ENCODE measurements at regions not wholly inside any gene's neighbourhood (a gene's known extent, or its start where the extent isn't known, plus 50 kb on each side); places are given as distances from the start of the nearest gene placed in this dataset.
"Not testable (repeated sequence)": the region's sequence is repeated elsewhere in the genome, so short reads cannot be mapped to it uniquely, and the experiment has no call there.

DNA sequence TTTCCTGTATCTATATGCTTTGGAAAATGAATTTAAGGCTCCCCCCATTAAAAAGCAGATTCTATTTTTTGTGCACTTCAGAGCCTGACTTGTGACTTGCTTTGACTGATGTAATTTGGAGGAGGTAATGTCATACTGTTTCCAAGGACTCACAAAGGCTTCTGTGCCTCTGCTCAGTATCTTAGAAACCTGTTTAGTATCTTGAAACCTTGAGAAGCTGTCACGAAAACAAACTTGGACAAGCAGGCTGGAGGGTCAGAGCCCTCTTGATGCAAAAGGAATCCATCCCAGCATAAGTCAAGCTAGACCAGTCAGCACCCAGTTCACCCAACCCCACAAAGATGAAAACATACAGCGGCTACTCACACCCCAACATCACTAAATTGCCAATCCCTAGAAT lies 560.0 kb upstream of the PCDH7 start:
- DNase-seq, result no peak

DNA sequence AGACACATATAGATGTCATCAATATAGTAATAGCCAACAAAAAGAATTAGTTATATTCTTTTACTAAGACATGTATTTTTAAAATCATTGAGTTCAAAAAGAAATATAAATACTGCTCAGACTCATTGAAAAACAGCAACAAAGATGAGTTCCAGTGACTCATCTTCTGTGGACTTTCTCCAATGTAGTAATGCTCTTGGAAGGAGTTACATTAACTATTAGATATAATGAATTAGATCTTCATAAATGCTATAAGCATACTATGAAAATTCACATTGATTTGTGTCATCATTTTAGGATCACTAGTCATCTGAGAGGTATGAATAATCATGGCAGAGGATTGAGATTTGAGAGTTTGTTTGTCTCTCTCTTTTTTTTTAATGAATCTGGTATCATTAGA lies 547.8 kb upstream of the PCDH7 start:
- DNase-seq, result no peak

DNA sequence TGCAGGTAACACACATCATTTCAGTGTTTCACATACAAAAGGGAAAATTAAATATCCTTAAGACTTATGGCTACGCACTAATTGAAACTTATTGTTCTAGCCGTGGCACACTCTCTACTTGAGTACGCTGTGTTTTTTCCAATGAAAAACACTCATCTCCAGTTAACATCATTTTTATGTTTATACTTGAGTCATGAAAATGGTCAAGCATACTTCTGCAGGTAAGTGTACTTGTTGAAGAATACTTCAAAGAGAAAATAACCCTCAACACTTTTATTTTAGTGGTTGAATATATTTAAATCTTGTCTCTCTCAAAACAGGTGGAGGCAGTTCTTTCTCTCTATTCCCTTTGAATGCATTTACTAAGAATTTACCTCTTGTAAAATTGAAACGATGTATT lies 538.7 kb upstream of the PCDH7 start:
- DNase-seq, result no peak

DNA sequence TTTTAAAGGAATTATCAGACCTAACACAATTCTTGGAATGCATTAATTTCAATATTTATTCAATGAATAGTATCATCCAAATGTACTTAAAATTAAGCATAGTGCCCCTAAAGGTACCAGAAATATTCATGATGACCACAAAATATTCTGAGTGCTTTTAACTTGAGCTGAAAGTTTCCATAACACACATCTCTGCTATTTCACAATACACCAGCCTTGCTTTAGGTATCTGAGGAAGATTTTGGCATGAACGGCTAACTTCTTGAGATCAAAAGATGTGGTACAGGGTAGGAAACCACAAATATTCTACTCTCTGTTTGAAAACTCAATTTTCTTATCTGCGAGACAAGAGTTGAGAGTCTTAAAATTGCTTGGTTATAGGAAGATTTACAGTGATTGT lies 538.3 kb upstream of the PCDH7 start:
- DNase-seq, result no peak

DNA sequence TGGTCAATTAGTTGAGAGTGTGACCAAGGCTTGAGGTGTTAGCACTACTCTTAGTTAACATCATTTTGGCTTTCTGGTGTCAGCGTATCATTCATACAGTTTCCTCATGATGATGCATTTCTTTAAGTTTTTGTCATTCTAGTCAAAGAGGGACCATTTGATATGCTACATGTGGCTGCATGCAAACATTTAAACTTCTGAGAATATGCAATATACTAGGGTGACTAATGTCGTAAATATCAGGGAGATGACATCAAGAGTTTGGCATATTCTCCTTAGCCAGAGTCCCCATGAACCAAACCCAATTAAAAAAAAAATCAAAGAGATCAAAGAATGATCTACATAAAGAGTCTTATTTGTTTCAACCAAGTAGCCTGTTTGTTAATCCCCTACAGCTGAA lies 537.4 kb upstream of the PCDH7 start:
- no peak for DNase-seq

DNA sequence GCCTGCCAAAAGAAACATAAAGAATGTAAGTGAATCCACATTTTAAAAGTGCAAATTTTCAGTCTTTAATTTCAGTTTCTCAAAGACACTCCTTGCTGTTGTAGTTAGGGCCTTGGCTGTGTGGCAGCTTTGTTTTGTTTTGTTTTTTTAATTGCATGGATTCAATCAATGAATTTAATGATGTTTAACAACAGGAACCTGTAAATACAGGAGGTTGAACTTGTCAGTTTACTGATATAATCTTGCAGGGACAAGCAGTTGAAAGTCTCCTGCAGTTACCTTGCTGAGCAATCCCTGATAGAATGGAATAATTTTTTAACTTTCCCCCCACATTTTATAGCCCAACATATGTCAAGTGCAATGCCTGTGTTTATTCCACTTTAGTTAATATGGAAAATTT lies 528.3 kb upstream of the PCDH7 start:
- no peak for DNase-seq

DNA sequence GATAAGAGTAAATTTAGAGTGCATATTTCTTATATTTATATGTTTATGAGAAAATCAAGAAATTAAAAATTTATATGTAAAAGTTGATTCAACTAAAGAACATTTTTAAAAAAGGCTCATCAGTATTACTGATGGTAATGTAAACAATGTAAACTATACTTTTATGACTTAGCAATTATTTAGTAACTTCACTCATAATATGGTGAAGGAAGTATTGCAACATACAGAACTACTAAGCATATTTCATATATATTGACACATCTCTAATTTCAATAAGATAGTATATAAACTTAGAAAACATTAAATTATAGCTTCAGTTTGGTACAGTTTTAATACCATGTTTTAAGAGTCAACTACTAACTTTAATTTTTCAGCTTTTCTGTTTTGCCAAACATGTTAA lies 512.8 kb upstream of the PCDH7 start:
- DNase-seq, result no peak

DNA sequence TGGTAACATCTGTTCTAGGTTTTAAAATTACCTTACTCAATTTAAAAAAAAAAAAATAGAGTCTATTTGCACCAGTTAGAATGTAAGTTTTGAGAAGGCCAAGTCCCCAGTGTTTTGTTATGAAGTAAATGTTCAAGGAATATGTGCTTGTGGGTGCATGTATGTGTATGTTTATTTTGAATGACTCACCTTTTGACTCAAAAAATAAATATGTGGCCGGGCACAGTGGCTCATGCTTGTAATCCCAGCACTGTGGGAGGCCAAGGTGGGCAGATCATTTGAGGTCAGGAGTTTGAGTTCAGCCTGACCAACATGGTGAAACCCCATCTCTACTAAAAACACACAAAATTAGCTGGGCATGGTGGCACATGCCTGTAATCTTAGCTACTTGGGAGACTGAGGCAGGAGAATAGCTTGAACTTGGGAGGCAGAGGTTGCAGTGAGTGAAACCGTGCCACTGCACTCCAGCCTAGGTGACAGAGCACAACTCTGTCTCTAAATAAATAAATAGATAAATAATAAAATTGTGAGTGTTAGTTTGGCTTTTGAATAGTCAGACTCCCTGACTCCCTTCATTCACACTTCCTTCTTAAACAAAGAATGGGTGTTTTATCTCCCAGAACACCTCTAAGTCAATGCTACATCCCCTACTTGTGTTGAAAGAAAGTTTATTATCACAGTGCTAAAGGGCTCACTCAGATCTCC lies 511.3 kb upstream of the PCDH7 start:
- DNase-seq, result no peak

DNA sequence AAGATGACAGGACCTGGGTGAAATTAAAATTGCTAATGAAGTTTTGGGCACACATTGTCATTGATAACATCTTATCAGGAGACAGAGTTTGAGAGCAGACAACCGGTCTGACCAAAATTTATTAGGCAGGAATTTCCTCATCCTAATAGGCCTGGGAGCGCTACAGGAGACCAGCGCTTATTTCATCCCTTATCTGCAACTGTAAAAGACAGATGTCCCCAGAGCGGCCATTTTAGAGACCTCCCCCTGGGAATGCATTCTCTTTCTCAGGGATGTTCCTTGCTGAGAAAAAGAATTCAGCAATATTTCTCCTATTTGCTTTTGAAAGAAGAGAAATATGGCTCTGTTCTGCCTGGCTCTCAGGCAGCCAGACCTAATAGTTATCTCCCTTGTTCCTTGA lies 504.2 kb upstream of the PCDH7 start:
- DNase-seq, result not testable (repeated sequence)

DNA sequence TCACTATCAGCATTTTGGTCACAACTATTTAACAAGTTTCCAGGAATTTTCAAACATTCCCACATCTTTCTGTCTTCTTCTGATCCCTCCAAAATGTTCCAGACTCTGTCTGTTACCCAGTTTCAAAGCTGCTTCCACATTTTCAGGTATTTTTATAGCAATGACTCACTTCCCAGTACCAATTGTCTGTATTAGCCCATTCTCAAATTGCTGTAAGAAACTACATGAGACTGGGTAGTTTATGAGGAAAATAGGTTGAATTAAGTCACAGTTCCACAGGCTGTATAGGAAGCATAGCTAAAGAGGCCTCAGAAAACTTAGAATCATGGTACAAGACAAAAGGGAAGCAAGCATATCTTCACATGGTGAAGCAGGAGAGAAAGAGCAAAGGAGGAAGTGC lies 475.0 kb upstream of the PCDH7 start:
- DNase-seq, result no peak

DNA sequence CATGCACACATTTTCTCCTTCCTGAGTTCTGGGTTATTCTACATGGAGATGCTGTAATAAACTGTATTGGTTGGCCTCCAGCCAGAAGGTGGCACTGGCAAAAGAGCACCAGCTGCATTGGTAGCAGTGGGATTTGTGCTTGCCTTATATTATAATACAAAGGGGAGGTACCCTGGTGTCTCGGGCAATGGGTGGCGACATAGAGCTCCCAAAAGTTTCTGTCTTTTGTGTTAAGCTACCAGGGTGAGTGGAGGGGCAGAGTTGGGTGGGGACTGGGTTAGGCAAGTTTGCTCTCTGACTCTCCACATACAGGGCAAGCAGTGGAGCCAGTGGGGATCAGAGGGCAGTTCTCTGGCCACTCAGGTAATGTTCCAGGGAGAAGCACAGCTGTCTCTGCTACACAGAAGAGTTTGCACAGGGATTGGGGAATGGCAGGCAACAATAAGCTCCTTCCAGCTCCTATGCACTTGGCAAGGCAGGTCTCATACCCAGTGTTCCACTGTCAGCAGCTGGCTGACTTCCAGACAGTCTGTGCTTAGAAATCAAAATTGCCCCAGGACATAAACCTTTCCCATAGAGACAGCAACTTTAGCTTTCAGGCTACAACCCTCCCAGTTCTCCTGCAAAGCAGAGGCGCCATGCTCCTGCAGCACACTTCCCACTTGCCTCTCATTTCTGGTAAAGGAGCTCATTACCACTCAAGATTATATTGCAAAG lies 463.9 kb upstream of the PCDH7 start:
- no peak for DNase-seq

DNA sequence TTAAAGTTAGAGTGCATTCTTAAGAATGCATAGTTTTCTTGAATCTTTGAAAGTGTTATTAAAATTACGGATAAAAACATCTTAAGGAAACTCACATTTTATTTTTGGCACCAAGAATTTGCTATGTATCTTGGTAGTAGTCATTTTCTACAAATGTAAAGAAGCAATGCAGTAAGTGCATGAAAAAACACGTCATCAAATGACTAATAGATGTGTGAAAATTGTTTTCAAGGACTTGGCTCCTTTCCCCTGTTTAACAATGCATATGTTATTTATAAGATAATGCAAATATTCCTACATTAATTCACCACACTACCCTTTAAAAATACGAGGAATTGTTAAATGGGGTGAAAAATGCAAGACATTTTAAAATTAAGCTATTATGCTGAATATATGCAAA lies 461.2 kb upstream of the PCDH7 start:
- no peak for DNase-seq

DNA sequence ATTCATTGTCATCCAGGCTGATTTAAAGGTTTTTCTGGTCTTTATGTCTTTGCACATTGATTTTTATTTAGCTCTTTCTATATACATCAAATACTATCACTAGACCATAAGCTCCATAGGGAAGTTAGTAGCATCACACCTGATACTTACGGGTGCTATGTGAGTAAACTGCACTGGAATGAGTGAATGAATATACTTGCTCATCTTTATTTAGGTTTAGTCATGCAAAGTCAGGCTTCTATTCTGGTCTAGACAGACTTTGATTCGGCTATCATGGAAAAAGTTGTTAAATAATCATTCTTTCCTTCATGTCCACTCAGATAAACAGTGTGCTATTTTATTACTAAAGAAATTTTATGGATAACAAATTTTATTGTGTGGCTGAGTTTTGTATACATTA lies 457.8 kb upstream of the PCDH7 start:
- no peak for DNase-seq

DNA sequence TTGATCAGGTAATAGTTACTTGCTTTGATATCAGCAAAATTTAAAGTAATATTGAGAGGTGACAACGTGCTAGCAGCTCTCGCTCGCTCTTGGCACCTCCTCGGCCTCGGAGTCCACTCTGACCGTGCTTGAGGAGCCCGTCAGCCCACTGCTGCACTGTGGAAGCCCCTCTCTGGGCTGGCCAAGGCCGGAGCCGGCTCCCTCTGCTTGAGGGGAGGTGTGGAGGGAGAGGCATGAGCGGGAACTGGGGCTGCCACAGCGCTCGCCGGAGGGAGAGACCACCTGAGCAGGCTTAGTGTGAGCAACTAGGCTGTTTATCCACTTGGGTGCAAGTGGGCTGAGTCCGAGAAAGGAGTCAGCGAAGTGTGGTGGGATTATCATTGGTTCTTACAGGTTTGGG lies 455.7 kb upstream of the PCDH7 start:
- no peak for DNase-seq

DNA sequence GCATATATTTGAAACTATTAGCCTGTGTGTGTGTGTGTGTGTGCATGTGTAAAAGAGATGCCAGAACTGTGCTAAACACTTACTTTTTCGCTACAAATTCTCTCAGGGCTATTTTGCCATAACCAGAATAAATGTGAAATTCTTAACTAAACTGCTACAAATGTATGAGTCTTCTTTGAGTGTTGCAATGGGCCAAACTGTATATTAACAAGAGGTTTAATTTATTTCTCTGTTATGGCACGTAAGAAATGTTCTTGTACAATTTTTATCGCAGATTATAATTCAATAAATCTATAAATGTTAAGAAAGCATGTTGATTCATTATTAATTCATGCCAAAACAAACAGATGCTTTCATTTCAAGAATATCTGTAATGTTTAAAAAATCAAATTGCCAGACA lies 454.5 kb upstream of the PCDH7 start:
- DNase-seq, result no peak

DNA sequence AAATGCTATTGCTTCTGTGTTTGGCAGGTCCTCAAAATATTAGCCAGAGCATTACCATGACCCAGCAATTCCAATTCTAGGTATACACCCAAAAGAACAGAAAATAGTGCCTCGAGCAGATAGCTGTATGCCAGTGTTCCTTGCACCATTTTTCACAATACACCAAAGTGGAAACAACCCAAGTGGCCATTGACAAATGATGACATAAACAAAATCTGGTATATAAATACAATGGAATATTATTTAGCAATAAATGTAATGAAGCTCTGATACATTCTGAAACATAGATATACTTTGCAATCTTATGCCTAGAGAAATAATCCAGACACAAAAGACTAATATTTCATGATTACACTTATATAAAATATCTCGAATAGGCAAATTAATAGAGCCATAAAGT lies 451.8 kb upstream of the PCDH7 start:
- DNase-seq, result no peak

DNA sequence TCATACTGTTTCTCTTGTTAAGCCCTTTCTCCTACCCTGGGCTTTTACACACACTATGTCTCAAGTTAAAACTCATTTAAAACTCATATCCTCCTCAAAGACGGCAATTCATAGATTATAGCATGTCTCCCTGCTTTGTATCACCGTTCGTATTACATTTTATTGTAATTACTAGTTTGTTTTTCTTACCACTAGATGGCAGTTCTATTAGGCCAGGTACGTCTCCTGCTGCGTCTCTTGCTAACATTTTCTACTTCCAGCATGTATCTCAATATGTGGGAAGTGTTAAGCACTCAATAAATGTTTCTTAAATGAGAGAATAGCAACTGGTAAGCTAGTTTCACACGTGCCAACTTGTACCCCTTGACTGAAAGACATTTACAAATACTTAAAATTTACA lies 450.3 kb upstream of the PCDH7 start:
- no peak for DNase-seq

DNA sequence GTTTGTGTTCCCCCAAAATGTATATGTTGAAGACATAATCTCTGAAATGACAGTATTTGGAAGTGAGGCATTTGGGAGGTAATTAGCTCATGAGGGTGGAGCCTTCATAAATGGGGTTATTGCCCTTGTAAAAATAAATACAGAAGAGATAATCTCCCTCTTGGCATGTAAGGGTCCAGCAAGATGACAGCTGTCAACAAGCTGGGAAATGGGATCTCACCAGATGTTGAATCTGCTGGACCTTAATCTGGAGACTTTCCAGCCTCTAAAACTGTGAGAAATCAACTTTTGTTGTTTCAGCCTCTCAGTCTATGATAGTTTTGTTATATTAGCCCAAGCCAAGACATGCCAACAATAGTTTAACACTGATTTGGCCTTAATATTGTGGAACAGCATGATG lies 438.2 kb upstream of the PCDH7 start:
- no peak for DNase-seq

DNA sequence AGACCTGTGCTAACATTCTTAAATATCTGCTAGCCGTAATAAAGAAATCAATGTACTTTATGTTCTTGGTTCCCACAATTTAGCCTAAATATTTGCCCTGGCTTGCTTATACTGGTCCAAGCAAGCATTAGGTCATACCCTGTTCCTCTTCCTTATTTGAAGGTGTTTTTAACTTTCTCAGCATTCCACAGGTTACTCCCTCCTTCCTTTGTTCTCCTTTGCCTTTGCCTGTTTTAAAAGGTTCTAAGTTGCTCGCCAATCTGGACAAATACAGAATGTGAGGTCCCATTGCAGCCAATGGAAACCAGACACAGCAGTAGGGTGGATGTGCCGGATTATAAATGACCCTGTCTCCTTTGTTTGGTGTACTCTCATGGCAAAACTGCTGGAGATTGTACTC lies 436.8 kb upstream of the PCDH7 start:
- no peak for DNase-seq

DNA sequence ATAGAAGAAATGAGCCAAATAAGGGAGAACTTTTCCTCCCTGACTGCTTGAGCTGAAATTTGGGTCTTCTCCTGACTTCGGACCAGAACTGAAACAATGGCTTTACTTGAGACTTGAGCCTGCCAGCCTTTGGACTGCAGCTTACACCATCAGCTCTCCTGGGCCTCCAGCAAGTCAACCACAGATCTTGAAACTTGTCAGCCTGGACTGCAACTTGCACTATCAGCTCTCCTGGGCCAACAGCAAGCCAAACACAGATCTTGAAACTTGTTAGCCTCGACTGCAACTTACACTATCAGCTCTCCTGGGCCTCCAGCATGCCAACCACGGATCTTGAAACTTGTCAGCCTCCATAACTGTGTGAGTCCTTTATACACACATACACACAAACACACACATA lies 425.9 kb upstream of the PCDH7 start:
- DNase-seq, result no peak

DNA sequence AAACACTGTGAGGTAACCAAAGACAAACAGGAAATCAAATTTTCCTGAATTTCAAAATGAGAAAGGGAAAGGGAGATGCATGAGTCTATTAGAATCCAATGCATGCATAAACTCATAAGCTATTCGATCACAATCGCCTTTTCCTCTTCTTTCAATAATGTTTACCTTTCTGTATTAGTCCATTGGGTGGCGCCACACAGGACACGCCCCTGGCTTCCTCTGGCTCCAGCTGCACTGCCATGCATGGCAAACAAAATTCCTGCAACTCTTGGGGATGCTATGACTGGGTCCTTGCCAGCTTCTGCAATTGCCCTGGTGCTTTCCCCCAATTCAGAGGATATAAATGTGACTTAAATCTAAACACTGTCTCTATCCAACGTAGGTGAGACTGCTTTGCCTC lies 424.5 kb upstream of the PCDH7 start:
- no peak for DNase-seq

DNA sequence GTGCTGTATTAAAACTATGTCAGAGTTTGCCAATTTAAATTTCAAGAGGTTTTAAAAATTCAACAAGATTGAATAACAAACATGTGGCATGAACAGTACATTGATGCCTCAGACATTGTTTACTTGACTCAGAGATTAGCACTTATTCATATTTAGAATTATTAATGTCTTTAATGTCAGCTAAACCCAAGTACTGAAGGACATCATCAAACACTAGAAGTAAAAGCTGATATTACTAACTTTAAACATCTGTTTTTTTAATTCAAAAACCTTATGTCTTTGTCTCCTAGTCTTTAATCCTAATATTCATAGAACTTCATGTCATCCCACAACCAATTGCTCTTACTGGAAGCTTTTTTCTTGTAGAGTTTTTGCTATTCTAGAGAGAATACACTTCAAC lies 406.2 kb upstream of the PCDH7 start:
- DNase-seq, result no peak

DNA sequence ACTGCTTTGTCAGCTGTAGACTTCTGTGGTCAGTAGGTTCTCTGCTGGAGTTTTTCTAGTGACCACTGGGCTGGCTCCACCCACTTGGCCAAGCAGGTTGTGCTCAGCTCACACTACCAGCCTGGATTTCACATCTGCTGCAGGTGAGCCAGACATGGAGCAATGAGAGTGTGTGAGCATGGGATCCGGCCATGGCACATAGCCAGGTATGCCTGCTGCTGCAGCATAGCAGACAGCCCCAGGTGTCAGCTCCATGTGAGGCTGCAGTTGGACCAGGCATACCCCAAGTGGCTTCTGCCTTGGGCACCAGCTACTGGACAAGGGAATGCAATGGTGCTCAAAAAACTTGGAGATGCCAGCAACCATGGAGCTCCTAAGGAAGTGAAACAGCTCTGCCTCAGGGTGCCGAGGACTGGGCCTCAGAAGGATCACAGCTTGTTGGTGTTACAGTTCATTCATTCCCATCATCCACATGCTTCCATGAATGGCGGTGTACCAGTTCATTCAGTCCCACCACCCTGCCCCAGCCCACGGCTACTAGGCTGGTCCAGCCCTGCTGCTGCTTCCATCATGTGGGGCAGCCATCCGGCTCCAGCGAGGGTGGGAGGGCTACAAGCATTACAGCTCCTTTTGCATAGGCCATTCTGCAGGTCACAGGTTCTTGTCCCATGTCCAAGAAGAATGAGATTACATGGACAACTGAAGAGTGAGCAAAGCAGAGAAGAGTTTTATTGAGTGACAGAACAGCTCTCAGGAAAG lies 389.1 kb upstream of the PCDH7 start:
- no peak for DNase-seq

DNA sequence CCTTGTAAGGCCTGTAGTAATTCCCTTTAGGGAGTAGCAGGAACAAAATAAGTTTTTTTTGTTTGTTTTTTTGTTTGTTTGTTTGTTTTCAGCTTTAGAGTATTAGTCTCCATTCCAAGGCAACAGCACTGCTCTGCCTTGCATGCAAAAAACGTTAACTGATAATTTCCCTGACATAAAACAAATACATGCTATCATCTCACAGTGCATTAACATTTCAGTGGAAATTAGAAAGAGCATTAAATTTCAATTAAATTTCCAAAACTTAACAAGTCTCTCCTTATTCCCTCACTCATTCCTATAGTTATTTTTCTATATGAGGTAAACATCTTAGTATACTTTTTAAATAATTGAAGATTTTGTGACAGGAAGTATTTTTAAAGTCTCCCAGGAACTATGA lies 378.4 kb upstream of the PCDH7 start:
- no peak for DNase-seq
